Heart right ventricle (tissue), 16 donors: ENCODE measurements at regions not wholly inside any gene's neighbourhood (a gene's known extent, or its start where the extent isn't known, plus 50 kb on each side); places are given as distances from the start of the nearest gene placed in this dataset.

Experiments
- ATAC-seq, 8 donors: fragments of 200-7000 bp; cut with Tn5 transposase; one replicate each; pipeline ENCODE4 v1.9.1; 2020; ENCODE audit warnings: mild to moderate bottlenecking in 8 of 8, moderate library complexity in 8 of 8, moderate number of reproducible peaks in 1 of 8
- DNase-seq, 2 donors: peaks; one replicate each; pipeline ENCODE4 v3.0.0-alpha.2; 2020
- H3K27ac ChIP-seq, 10 donors: fragments of 200-600 bp; sonication (generic) in 2 of 10; one replicate each; pipeline versions ENCODE4 v1.5.0 to v1.8.0; 2020 to 2022; ENCODE audit warnings: mild to moderate bottlenecking in 3 of 10
- H3K27me3 ChIP-seq, 7 donors: fragments of 200-600 bp; one replicate each; pipeline ENCODE4 v1.8.0; 2021 to 2022; ENCODE audit warnings: mild to moderate bottlenecking in 2 of 7
- H3K36me3 ChIP-seq, 9 donors: fragments of 200-600 bp; sonication (generic) in 1 of 9; one replicate each; pipeline versions ENCODE4 v1.5.0 to v1.8.0; 2020 to 2022; ENCODE audit warnings: mild to moderate bottlenecking in 2 of 9
- H3K4me1 ChIP-seq, 9 donors: fragments of 200-600 bp; sonication (generic) in 1 of 9; one replicate each; pipeline versions ENCODE4 v1.5.0 to v1.8.0; 2020 to 2022; ENCODE audit warnings: mild to moderate bottlenecking in 4 of 9
- H3K4me3 ChIP-seq, 10 donors: fragments of 200-600 bp; sonication (generic) in 2 of 10; one replicate each; pipeline versions ENCODE4 v1.5.0 to v1.8.0; 2020 to 2022; ENCODE audit warnings: mild to moderate bottlenecking in 7 of 10, moderate library complexity in 2 of 10
- H3K9me3 ChIP-seq, 11 donors: fragments of 200-600 bp in 10 of 11; sonication (generic) in 2 of 11; one replicate each; pipeline versions ENCODE4 v1.5.0 to v1.8.0; 2013 to 2022; ENCODE audit warnings: mild to moderate bottlenecking in 2 of 11, control low read depth in 1 of 11, moderate library complexity in 1 of 11
- WGBS, 2 donors: extraction: QIAGEN DNeasy Blood & Tissue Kit; methylation state at CpG; one replicate each; pipeline ENCODE4 v1.1.7; 2013; ENCODE audit warnings: inconsistent platforms in 1 of 2; 5-methylcytosine and 5-hydroxymethylcytosine counted together
- intact Hi-C, 10 donors: fragments of 100-400 bp; cut with DNase I; formaldehyde crosslinking; loops; one replicate each; pipeline versions ENCODE4 v1.11.1 to v1.14.2; 2022
- TF ChIP-seq, protein P1 (sequence below), 9 donors: fragments of 200-600 bp; sonication (generic) in 2 of 9; IDR thresholded peaks; one replicate each; pipeline versions ENCODE4 v1.5.0 to v1.8.0; 2021 to 2022; ENCODE audit warnings: antibody characterized with exemption in 9 of 9, mild to moderate bottlenecking in 5 of 9, moderate library complexity in 1 of 9
- donor health status: Arrhythmogenic right ventricular cardiomyopathy.
- donor health status: ischemic (EF 13 %, LVEDD 7.1; RV severe dilation, severe dysfunction).
- donor health status: healthy with polysubstance abuse.
- donor health status: DM: no; HTN: yes; CAD: no.
- donor health status: DM: no; HTN: no; CAD: no.
- donor health status: ischemic (EF 25% LVEDD 6.9; RV normal size, moderate dysfunction).
- donor health status: ischemic (EF 25% LVEDD 5.7; RV mildly dilated, moderate dysfunction).
- donor health status: healthy.
- donor health status: DM: yes; HTN: yes; CAD: no.
- donor health status: Ischemic cardiomyopathy.
- donor health status: ischemic (EF 35%, LVEDD 5.7; RV mildly dilated, moderate dysfunction).
- donor health status: nonischemic (EF 11% LVEDD 7.7; RV severe dilation, severe dysfunction).
- donor health status: DM: yes; HTN: yes; CAD: no.
- donor health status: PGD.
- donor health status: ischemic (EF 29% LVEDD 5.4; RV normal size, mild dysfunction).
- donor health status: nonischemic (EF 23%, LVEDD 6.1; RV moderate dilation, normal function).

DNA sequence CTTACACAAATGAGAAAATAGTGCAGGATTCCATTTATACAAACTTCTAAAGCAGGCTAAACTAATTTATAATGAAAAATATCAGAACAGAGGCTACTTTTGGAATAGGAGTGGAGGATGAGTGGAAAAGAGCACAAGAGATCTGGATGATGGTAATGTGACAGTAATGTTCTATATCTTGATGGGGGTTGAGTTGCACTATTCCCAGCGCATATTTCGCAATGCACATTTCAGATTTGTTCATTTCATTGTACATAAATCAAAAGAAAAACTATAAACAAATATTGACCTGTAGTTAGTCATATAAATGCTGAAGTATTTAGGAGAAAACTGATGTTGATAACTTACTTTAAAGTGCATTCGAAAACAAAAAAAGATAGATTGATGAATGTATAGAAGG, 177.0 kb upstream of the MAOA start:
- DNase-seq (no peak), ATAC-seq (no peak)
- Histone ChIP-seq H3K27ac (no peak overlapping the region), H3K27me3 (peaks cover 0 to 54% (median 0%) of the 10 kb centered on the region in 7 donors), H3K9me3 (no peaks in the 10 kb centered on the region), H3K4me3 (no peak overlapping the region), H3K36me3 (no peaks in the 10 kb centered on the region), H3K4me1 (no peaks in the 10 kb centered on the region)
- TF ChIP-seq, protein P1, sequence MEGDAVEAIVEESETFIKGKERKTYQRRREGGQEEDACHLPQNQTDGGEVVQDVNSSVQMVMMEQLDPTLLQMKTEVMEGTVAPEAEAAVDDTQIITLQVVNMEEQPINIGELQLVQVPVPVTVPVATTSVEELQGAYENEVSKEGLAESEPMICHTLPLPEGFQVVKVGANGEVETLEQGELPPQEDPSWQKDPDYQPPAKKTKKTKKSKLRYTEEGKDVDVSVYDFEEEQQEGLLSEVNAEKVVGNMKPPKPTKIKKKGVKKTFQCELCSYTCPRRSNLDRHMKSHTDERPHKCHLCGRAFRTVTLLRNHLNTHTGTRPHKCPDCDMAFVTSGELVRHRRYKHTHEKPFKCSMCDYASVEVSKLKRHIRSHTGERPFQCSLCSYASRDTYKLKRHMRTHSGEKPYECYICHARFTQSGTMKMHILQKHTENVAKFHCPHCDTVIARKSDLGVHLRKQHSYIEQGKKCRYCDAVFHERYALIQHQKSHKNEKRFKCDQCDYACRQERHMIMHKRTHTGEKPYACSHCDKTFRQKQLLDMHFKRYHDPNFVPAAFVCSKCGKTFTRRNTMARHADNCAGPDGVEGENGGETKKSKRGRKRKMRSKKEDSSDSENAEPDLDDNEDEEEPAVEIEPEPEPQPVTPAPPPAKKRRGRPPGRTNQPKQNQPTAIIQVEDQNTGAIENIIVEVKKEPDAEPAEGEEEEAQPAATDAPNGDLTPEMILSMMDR (IDR thresholded peaks at IDR 0.05), result no peak
- 96 to 97% methylated on average over 3 of the region's 3 CpGs for whole genome bisulfite sequencing, 2 donors
- intact Hi-C loops, result no loop called here

- Histone ChIP-seq H3K4me3 (no peak overlapping the region), H3K4me1 (no peaks in the 10 kb centered on the region), H3K27me3 (peaks cover 0 to 60% (median 0%) of the 10 kb centered on the region in 7 donors), H3K36me3 (no peaks in the 10 kb centered on the region), H3K9me3 (no peaks in the 10 kb centered on the region), H3K27ac (no peak overlapping the region)
- no peak for DNase-seq
- intact Hi-C loops, result no loop called here
- TF ChIP-seq, protein P1 (IDR thresholded peaks at IDR 0.05), result no peak
- WGBS, 2 donors, result 67% methylated on average over 4 of the region's 4 CpGs
- ATAC-seq, result no peak
Observed at GRCh38 chrX:43479850-43480249, 176.2 kb upstream of the MAOA start.

DNA sequence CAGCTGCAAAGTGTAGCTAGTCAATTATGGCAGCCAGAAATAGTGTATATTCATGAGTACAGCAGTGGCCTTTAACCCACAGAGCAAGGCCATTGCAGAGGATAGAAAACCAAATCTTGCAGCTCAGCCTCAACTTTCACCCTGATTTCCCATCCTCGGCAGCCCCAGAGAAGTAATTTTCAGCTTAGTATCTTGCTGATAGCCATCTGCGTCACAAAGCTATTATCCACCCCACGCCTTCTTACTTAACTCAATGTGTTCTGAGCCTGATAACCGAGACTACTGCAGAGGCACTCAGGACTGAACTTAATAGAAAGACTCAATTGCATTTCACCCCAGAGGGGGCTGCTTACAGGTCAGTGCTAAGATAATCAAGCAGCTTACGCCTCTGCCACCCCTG, 174.5 kb upstream of the MAOA start:
- no peaks in the 10 kb centered on the region for H3K9me3 ChIP-seq
- intact Hi-C loops, result no loop called here
- 64 to 75% methylated on average over 5 of the region's 5 CpGs for WGBS, 2 donors
- no peak for ATAC-seq
- peaks cover 0 to 69% (median 0%) of the 10 kb centered on the region in 7 donors for H3K27me3 ChIP-seq
- H3K4me1 ChIP-seq, result no peaks in the 10 kb centered on the region
- DNase-seq, result no peak
- no peak overlapping the region for H3K27ac ChIP-seq
- no peaks in the 10 kb centered on the region for H3K36me3 ChIP-seq
- no peak overlapping the region for H3K4me3 ChIP-seq
- TF ChIP-seq, protein P1 (IDR thresholded peaks at IDR 0.05), result no peak

DNA sequence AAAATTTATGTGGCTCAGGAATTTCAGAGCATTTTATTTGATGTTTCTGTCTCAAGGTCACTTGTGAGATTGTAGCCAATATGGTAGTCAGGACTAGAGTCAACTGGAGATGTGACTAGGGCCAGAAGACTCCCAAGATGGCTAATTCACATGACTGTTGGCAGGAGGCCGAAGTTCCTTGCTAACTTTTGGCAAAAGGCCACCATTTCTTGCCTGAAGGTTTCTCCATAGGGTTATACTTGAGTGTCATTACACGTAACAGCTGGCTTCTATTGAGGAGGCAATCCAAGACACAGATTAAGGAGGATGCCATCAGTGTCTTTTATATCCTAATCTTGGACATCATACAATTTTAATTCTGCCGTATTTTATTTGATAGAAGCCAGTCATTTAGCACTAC, 162.3 kb upstream of the MAOA start:
- H3K9me3 ChIP-seq, result peaks cover 0 to 7% (median 0%) of the 10 kb centered on the region in 11 donors
- no peak for DNase-seq
- intact Hi-C loops, result no loop called here

More for the DNA sequence above, 162.3 kb upstream of the MAOA start:
- no peak for ATAC-seq
- H3K27me3 ChIP-seq, result peaks cover 0 to under 1% (median 0%) of the 10 kb centered on the region in 7 donors
- H3K4me1 ChIP-seq, result no peaks in the 10 kb centered on the region
- 26 to 45% methylated on average over 3 of the region's 3 CpGs for WGBS, 2 donors
- TF ChIP-seq, protein P1 (IDR thresholded peaks at IDR 0.05), result no peak
- H3K27ac ChIP-seq, result no peak overlapping the region
- no peak overlapping the region for H3K4me3 ChIP-seq
- H3K36me3 ChIP-seq, result no peaks in the 10 kb centered on the region
